Peyer's patch (tissue), 4 donors: ENCODE measurements at regions not wholly inside any gene's neighbourhood (a gene's known extent, or its start where the extent isn't known, plus 50 kb on each side); places are given as distances from the start of the nearest gene placed in this dataset.
"Not testable (repeated sequence)": the region's sequence is repeated elsewhere in the genome, so short reads cannot be mapped to it uniquely, and the experiment has no call there.

ENCODE experiments used
- DNase-seq, 3 donors: peaks; one replicate each; pipeline ENCODE4 v3.0.0-alpha.2; 2017 to 2019
- H3K27ac ChIP-seq, 4 donors: fragments of 200-600 bp; sonication (generic); one replicate each; pipeline ENCODE4 v1.5.1; 2016 to 2019
- H3K27me3 ChIP-seq, 2 donors: fragments of 200-600 bp; sonication (generic); one replicate each; pipeline ENCODE4 v1.5.1; 2019
- H3K36me3 ChIP-seq, 3 donors: fragments of 200-600 bp; sonication (generic); one replicate each; pipeline ENCODE4 v1.5.1; 2016 to 2019
- H3K4me1 ChIP-seq, 4 donors: fragments of 200-600 bp; sonication (generic); one replicate each; pipeline ENCODE4 v1.5.1; 2016 to 2019
- H3K4me3 ChIP-seq, 4 donors: fragments of 200-600 bp; sonication (generic); 1 replicate in 3 of 4; 2 replicates in 1 of 4; pipeline ENCODE4 v1.5.1; 2016 to 2019; ENCODE audit warnings: mild to moderate bottlenecking in 1 of 4
- H3K9me3 ChIP-seq, 4 donors: fragments of 200-600 bp; sonication (generic); one replicate each; pipeline ENCODE4 v1.5.1; 2016 to 2019; ENCODE audit warnings: mild to moderate bottlenecking in 1 of 4
- POLR2A ChIP-seq, 2 donors: fragments of 450-650 bp; IDR thresholded peaks; one replicate each; pipeline ENCODE4 v1.5.1; 2017; ENCODE audit warnings: antibody characterized with exemption in 2 of 2, mild to moderate bottlenecking in 2 of 2, moderate library complexity in 2 of 2
- TF ChIP-seq, protein P1 (sequence below), 6 experiments: fragments of 450-650 bp in 4 of 6; fragments of 200-600 bp in 2 of 6; sonication (generic) in 1 of 6; IDR thresholded peaks; one replicate each; pipeline ENCODE4 v1.5.1; 2017 to 2019; ENCODE audit warnings: antibody characterized with exemption in 6 of 6, mild to moderate bottlenecking in 3 of 6, moderate library complexity in 1 of 6

DNA sequence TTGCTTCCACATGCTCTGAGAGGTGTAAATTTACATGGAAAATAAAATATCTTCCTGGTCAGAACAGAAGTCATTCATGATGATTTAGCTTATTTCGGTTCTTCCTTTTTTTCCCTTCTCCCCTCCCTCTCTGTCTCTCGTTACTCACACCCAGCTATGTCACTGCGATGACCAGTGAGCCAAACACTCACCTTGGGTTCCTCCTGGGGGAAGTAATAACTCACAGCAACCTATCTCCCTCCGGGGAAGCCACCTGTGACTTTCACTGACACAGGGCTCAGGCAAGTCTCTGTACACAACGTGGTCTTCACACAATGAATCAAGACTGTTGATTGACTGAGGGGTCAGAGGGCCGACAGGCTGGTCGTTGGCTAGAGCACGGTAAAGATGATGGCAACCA is 135.3 kb upstream of the VANGL1 start:
- Histone ChIP-seq H3K27me3 (no peaks in the 10 kb centered on the region), H3K4me3 (no peak overlapping the region), H3K27ac (no peak overlapping the region), H3K36me3 (no peaks in the 10 kb centered on the region), H3K9me3 (no peaks in the 10 kb centered on the region), H3K4me1 (no peaks in the 10 kb centered on the region)
- TF ChIP-seq, protein P1, sequence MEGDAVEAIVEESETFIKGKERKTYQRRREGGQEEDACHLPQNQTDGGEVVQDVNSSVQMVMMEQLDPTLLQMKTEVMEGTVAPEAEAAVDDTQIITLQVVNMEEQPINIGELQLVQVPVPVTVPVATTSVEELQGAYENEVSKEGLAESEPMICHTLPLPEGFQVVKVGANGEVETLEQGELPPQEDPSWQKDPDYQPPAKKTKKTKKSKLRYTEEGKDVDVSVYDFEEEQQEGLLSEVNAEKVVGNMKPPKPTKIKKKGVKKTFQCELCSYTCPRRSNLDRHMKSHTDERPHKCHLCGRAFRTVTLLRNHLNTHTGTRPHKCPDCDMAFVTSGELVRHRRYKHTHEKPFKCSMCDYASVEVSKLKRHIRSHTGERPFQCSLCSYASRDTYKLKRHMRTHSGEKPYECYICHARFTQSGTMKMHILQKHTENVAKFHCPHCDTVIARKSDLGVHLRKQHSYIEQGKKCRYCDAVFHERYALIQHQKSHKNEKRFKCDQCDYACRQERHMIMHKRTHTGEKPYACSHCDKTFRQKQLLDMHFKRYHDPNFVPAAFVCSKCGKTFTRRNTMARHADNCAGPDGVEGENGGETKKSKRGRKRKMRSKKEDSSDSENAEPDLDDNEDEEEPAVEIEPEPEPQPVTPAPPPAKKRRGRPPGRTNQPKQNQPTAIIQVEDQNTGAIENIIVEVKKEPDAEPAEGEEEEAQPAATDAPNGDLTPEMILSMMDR (IDR thresholded peaks at IDR 0.05), result no peak
- TF ChIP-seq POLR2A (IDR thresholded peaks at IDR 0.05), result no peak
- DNase-seq, result no peak

DNA sequence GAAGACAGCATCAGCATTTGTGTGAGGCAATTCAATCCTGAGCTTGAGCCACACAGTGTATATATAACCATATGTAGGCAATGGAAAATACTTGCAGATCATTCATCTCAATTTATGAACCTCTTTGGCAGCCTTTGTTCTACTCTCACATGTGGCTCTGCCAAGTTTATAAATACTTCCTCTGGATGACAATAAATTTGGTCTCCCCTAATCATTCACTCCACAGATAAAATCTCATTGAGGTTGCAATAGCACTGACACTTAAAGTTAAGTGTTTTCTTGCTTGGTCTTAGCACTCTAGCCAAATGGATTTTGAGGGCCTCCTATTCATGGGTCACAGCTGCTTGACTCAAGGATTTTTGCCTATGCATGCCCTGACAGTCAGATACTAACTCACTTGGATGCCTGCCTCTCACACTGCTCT is 136.6 kb upstream of the VANGL1 start:
- Histone ChIP-seq H3K27me3 (no peaks in the 10 kb centered on the region), H3K36me3 (no peaks in the 10 kb centered on the region), H3K4me3 (no peak overlapping the region), H3K27ac (no peak overlapping the region), H3K4me1 (no peaks in the 10 kb centered on the region), H3K9me3 (no peaks in the 10 kb centered on the region)
- DNase-seq, result no peak
- TF ChIP-seq, protein P1 (IDR thresholded peaks at IDR 0.05), result no peak
- no peak for TF ChIP-seq POLR2A (IDR thresholded peaks at IDR 0.05)

DNA sequence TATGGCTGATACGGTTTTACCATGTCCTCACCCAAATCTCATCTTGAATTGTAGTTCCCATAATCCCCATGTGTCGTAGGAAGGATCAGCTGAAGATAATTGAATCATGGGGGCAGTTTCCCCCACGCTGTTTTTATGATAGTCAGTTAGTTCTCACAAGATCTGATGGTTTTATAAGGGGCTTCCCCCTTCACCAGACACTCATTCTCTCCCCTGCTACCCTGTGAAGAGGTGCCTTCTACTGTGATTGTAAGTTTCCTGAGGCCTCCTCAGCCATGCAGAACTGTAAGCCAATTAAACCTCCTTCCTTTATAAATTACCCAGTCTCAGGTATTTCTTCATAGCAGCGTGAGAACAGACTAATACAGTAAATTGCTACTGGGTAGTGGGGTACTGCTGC is 139.6 kb upstream of the VANGL1 start:
- H3K4me1 ChIP-seq, H3K27me3 ChIP-seq, H3K4me3 ChIP-seq, H3K27ac ChIP-seq, DNase-seq, H3K9me3 ChIP-seq, H3K36me3 ChIP-seq: not testable (repeated sequence)

DNA sequence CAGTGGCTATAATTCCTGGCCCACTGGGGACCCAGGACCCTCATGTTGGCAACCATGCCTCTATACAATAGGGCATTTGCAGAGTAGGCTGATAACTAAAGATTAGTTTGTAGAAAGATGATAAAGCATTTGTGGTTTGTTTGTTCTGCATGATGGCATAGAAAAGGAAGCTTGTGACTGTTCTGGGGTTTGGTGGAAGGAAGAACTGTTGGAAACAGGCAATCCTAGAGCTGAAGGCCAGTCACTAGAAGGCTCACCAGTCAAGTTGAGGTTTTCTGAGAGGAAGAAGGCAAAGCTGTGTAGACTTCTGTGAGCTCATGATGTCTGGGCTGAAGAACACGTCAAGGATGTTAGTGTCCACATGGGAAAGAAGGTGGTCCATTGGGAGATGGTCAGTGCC is 140.3 kb upstream of the VANGL1 start:
- H3K4me1 ChIP-seq, result no peaks in the 10 kb centered on the region
- no peak overlapping the region for H3K4me3 ChIP-seq
- H3K27ac ChIP-seq, result no peak overlapping the region
- H3K9me3 ChIP-seq, result no peaks in the 10 kb centered on the region
- TF ChIP-seq, protein P1 (IDR thresholded peaks at IDR 0.05), result no peak
- TF ChIP-seq POLR2A (IDR thresholded peaks at IDR 0.05), result no peak
- H3K27me3 ChIP-seq, result no peaks in the 10 kb centered on the region
- DNase-seq, result no peak
- no peaks in the 10 kb centered on the region for H3K36me3 ChIP-seq

DNA sequence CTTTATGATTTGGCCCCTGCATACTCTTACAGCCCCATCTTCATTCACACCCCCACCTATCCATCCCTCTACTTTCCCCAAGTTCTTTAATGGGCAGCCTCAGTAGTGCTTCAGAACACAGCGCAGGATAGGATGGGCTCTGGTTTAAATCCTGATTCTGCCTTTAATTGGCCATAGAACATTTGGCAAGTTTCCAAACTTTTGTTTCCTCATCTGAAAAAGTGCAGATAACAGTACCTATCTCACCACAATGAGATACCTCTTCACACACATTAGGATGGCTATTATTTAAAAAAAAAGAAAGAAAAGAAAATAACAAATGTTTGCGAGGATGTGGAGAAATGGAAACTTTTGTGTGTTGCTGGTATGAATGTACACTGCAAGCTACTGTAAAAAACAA is 142.5 kb upstream of the VANGL1 start:
- no peaks in the 10 kb centered on the region for H3K4me1 ChIP-seq
- H3K27ac ChIP-seq, result no peak overlapping the region
- TF ChIP-seq, protein P1 (IDR thresholded peaks at IDR 0.05), result no peak
- TF ChIP-seq POLR2A (IDR thresholded peaks at IDR 0.05), result no peak
- no peaks in the 10 kb centered on the region for H3K27me3 ChIP-seq
- no peaks in the 10 kb centered on the region for H3K9me3 ChIP-seq
- H3K4me3 ChIP-seq, result no peak overlapping the region
- H3K36me3 ChIP-seq, result no peaks in the 10 kb centered on the region
- no peak for DNase-seq

DNA sequence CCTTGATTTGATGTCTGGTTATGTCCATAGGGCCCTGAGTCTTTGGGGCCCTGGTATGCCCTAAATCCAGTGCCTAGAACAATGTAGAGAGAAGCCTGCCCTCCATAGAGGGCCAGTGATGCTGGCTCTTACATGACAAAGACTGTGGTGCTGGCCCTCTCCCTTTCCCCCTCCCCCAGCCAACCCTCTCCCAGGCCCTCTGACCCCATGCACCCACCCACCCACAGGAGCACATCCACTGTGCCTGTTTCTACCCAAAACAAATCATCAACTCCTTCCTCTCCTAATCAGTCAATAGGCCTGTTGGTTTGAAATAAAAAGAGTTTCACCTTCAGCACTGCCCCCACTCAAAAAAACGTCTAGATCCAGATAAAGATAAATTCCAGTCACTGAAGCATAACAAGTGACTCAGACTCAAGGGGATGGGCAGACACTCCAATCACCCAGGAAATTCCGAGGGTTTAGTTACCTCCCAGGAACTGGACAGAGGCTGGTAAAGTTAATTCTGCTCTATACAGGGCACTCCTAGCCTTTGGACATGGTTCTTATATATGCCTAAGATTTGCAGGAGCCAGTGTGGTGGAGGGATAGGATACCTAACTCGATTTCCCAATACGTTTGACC is 144.8 kb upstream of the VANGL1 start:
- Histone ChIP-seq H3K36me3 (no peaks in the 10 kb centered on the region), H3K4me1 (no peaks in the 10 kb centered on the region), H3K27me3 (no peaks in the 10 kb centered on the region), H3K27ac (no peak overlapping the region), H3K4me3 (no peak overlapping the region), H3K9me3 (no peaks in the 10 kb centered on the region)
- DNase-seq, result no peak
- no peak for TF ChIP-seq POLR2A (IDR thresholded peaks at IDR 0.05)

DNA sequence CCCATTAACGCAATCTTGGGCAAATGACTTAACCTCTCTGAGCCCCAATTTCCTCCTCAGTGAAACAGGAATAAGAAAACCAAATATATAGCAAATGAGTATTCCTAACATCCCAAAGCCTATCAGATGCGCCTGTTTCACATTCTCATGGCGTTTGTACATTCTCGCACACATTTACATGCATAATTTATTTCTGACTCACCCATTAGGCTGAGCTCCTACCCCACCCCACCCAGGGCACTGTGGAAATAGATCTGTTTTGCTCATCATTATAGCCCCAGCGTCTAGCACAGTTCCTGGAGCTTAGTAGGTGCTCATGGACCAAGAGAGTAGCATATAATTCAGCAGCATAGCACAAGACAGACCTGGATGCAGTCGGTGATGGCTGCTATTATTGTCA is 146.1 kb upstream of the VANGL1 start:
- Histone ChIP-seq H3K27ac (no peak overlapping the region), H3K36me3 (no peaks in the 10 kb centered on the region), H3K27me3 (no peaks in the 10 kb centered on the region), H3K4me1 (no peaks in the 10 kb centered on the region), H3K4me3 (no peak overlapping the region), H3K9me3 (no peaks in the 10 kb centered on the region)
- TF ChIP-seq, protein P1 (IDR thresholded peaks at IDR 0.05), result no peak
- no peak for TF ChIP-seq POLR2A (IDR thresholded peaks at IDR 0.05)
- no peak for DNase-seq
